Endodermal cell (in vitro differentiated cells): ENCODE measurements at regions not wholly inside any gene's neighbourhood (a gene's known extent, or its start where the extent isn't known, plus 50 kb on each side); places are given as distances from the start of the nearest gene placed in this dataset.

Experiments
- DNase-seq: peaks from one replicate; pipeline ENCODE4 v3.0.0-alpha.2; 2017
- H3K27ac ChIP-seq: 2 replicates; pipeline ENCODE4 v1.5.1; 2013; ENCODE audit warnings: mild to moderate bottlenecking, low read depth, low read length, moderate library complexity
- H3K27me3 ChIP-seq: 2 replicates; pipeline ENCODE4 v1.6.1; 2013; ENCODE audit warnings: mild to moderate bottlenecking, low read length, moderate library complexity; ENCODE audit not compliant: insufficient read depth, control insufficient read depth, poor library complexity, severe bottlenecking
- H3K36me3 ChIP-seq: 2 replicates; pipeline ENCODE4 v1.7.0; 2013; ENCODE audit warnings: mild to moderate bottlenecking, low read length, moderate library complexity; ENCODE audit not compliant: control insufficient read depth, insufficient read depth
- H3K4me1 ChIP-seq: one replicate; pipeline ENCODE4 v1.7.0; 2013; ENCODE audit warnings: low read length; ENCODE audit not compliant: control insufficient read depth, insufficient read depth
- H3K4me3 ChIP-seq: 2 replicates; pipeline ENCODE4 v1.5.1; 2013; ENCODE audit warnings: mild to moderate bottlenecking, low read length, moderate library complexity
- H3K9ac ChIP-seq: 2 replicates; pipeline ENCODE4 v1.6.1; 2013; ENCODE audit warnings: mild to moderate bottlenecking, low read length, moderate library complexity; ENCODE audit not compliant: poor library complexity, severe bottlenecking; ENCODE audit errors: extremely low read depth
- H3K9me3 ChIP-seq: 2 replicates; pipeline ENCODE4 v1.6.1; 2013; ENCODE audit warnings: mild to moderate bottlenecking, low read length, moderate library complexity; ENCODE audit not compliant: control insufficient read depth
- H3K27ac Mint-ChIP-seq: 2 replicates; pipeline ENCODE4 v1.8.0; 2020; ENCODE audit warnings: mixed read lengths
- H3K27me3 Mint-ChIP-seq: 2 replicates; pipeline ENCODE4 v1.8.0; 2021; ENCODE audit warnings: mild to moderate bottlenecking, mixed read lengths; ENCODE audit not compliant: insufficient read depth
- H3K36me3 Mint-ChIP-seq: 2 replicates; pipeline ENCODE4 v1.8.0; 2020; ENCODE audit warnings: low read depth, mixed read lengths
- H3K4me1 Mint-ChIP-seq: 2 replicates; pipeline ENCODE4 v1.8.0; 2020; ENCODE audit warnings: mixed read lengths
- H3K4me3 Mint-ChIP-seq: 2 replicates; pipeline ENCODE4 v1.8.0; 2020; ENCODE audit warnings: mild to moderate bottlenecking, moderate library complexity, mixed read lengths
- H3K9me3 Mint-ChIP-seq: 2 replicates; pipeline ENCODE4 v1.8.0; 2020; ENCODE audit warnings: mild to moderate bottlenecking, mixed read lengths
- CTCF ChIP-seq: fragments of 200-600 bp; sonication (generic); conservative IDR thresholded peaks from 2 replicates; pipeline ENCODE4 v1.5.0; 2021; ENCODE audit warnings: antibody characterized with exemption, mild to moderate bottlenecking
- WGBS, 2 experiments: methylation state at CpG; one replicate each; pipeline versions ENCODE4 v1.1.5 to v1.1.7; 2013; ENCODE audit warnings: missing lambda C conversion rate in 2 of 2, mixed read lengths in 1 of 2; ENCODE audit not compliant: insufficient coverage in 1 of 2, insufficient read length in 1 of 2; 5-methylcytosine and 5-hydroxymethylcytosine counted together

DNA sequence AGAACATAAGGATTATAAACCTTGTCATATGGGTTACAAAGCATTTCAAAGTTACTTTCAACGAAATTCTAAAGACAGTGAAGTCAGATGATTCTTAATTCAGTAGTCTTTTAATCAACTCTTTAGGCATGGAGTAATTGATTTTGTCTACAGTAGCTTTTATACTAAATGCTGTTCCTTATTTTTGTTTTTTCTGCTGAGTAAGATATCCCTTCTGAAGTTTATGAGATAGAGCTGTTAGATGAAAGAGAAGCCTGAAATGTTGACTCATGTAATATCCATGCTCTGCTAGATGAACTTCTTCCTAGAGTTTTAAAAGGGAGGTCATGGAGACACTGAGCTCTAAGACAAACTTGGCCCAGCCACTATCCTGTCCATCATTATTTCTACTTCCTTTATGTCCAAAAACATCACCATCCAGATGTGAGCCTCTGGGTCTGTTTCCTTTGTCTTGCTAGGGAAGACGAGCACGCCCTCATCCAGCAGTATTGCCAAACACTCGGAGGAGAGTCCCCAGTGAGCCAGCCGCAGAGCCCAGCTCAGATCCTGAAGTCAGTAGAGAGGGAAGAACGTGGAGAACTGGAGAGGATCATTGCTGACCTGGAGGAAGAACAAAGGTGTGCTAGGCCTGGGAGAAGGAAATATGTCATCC lies 550.3 kb downstream of the UTRN start:
- Mint-ChIP-seq H3K9me3 (no peaks in the 10 kb centered on the region), H3K4me3 (no peak overlapping the region), H3K27me3 (no peaks in the 10 kb centered on the region), H3K4me1 (no peaks in the 10 kb centered on the region), H3K36me3 (peaks cover 31% of the 10 kb centered on the region), H3K27ac (no peak overlapping the region)
- TF ChIP-seq CTCF, result no peak
- Histone ChIP-seq H3K36me3 (peaks cover 56% of the 10 kb centered on the region), H3K9ac (no peak overlapping the region), H3K4me3 (no peak overlapping the region), H3K27me3 (no peaks in the 10 kb centered on the region), H3K27ac (no peak overlapping the region), H3K9me3 (no peaks in the 10 kb centered on the region), H3K4me1 (no peaks in the 10 kb centered on the region)
- no peak for DNase-seq
- 91 to 98% methylated on average over 5 to 6 of the region's 6 CpGs for WGBS, 2 experiments

DNA sequence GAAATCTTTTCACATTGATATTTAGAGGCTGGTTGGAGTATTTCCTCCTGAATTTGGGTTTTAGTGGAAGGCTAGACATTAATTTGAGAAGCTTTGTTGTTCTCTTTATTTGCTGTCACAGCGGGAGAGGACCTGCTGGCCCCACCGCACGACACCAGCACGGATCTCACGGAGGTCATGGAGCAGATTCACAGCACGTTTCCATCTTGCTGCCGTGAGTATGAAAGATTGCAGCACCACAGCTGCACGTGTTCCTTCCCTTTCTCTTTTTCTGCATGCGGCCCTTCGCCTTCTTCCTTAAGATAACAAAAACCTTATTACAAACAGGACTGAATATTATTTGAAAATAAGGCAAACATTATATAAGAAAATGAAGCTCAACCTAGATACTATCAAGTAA lies 555.5 kb downstream of the UTRN start:
- H3K36me3 ChIP-seq, result peaks cover 58% of the 10 kb centered on the region
- Mint-ChIP-seq H3K4me3 (no peak overlapping the region), H3K36me3 (peaks cover 37% of the 10 kb centered on the region), H3K9me3 (no peaks in the 10 kb centered on the region), H3K4me1 (no peaks in the 10 kb centered on the region), H3K27ac (no peak overlapping the region), H3K27me3 (no peaks in the 10 kb centered on the region)
- no peaks in the 10 kb centered on the region for H3K27me3 ChIP-seq
- peak overlapping the region; percentile 76 for H3K27ac ChIP-seq
- H3K9ac ChIP-seq, result no peak overlapping the region
- no peak for TF ChIP-seq CTCF
- no peaks in the 10 kb centered on the region for H3K4me1 ChIP-seq
- 85 to 90% methylated on average over 7 to 10 of the region's 10 CpGs for WGBS, 2 experiments
- no peak for DNase-seq
- H3K9me3 ChIP-seq, result no peaks in the 10 kb centered on the region
- no peak overlapping the region for H3K4me3 ChIP-seq

GRCh38 chr6:144843701-144844100 lies 558.6 kb downstream of the UTRN start:
- no peak overlapping the region for H3K9ac ChIP-seq
- no peaks in the 10 kb centered on the region for H3K27me3 ChIP-seq
- Mint-ChIP-seq H3K4me3 (no peak overlapping the region), H3K9me3 (no peaks in the 10 kb centered on the region), H3K27ac (no peak overlapping the region), H3K27me3 (no peaks in the 10 kb centered on the region), H3K36me3 (peaks cover 32% of the 10 kb centered on the region), H3K4me1 (peaks cover 27% of the 10 kb centered on the region)
- DNase-seq, result no peak
- no peak overlapping the region for H3K4me3 ChIP-seq
- no peaks in the 10 kb centered on the region for H3K9me3 ChIP-seq
- no peak for TF ChIP-seq CTCF
- peaks cover 30% of the 10 kb centered on the region for H3K36me3 ChIP-seq
- H3K27ac ChIP-seq, result no peak overlapping the region
- 100% methylated on average over 1 of the region's 1 CpG; no CpG with 5 or more reads in 1 of the 2 experiments for WGBS, 2 experiments
- peaks cover 2% of the 10 kb centered on the region for H3K4me1 ChIP-seq
